HK-2 (cell line): ENCODE measurements at regions not wholly inside any gene's neighbourhood (a gene's known extent, or its start where the extent isn't known, plus 50 kb on each side); places are given as distances from the start of the nearest gene placed in this dataset.
"Not testable (repeated sequence)": the region's sequence is repeated elsewhere in the genome, so short reads cannot be mapped to it uniquely, and the experiment has no call there.

Experiments
- DNase-seq: peaks from one replicate; pipeline ENCODE4 v3.0.0-alpha.2; 2018; ENCODE audit not compliant: unreplicated experiment

GRCh38 chrX:41003506-41004270 is 81.6 kb upstream of the USP9X start:
- no peak for DNase-seq

GRCh38 chrX:41005445-41005992 is 79.7 kb upstream of the USP9X start:
- DNase-seq = no peak

GRCh38 chrX:41009850-41010846 is 75.1 kb upstream of the USP9X start:
- no peak for DNase-seq

GRCh38 chrX:41014776-41015360 is 70.4 kb upstream of the USP9X start:
- no peak for DNase-seq

- DNase-seq = not testable (repeated sequence)
These were observed 67.5 kb upstream of the USP9X start for GRCh38 chrX:41017785-41018184.

- not testable (repeated sequence) for DNase-seq
These were observed 66.7 kb upstream of the USP9X start for GRCh38 chrX:41018391-41019040.

GRCh38 chrX:41019041-41019392 is 66.2 kb upstream of the USP9X start:
- no peak for DNase-seq

GRCh38 chrX:41022566-41022965 is 62.7 kb upstream of the USP9X start:
- DNase-seq = no peak

- no peak for DNase-seq
These were observed 62.1 kb upstream of the USP9X start for GRCh38 chrX:41023098-41023497.

- not testable (repeated sequence) for DNase-seq
These were observed 60.9 kb upstream of the USP9X start for GRCh38 chrX:41024335-41024734.

GRCh38 chrX:41024755-41025154 is 60.5 kb upstream of the USP9X start:
- DNase-seq = no peak

- DNase-seq = no peak
These were observed 59.1 kb upstream of the USP9X start for GRCh38 chrX:41025926-41026701.

- DNase-seq = no peak
These were observed 58.6 kb upstream of the USP9X start for GRCh38 chrX:41026702-41027078.

- DNase-seq = no peak
These were observed 55.9 kb upstream of the USP9X start for GRCh38 chrX:41029332-41029731.

GRCh38 chrX:41031256-41031967 is 53.8 kb upstream of the USP9X start:
- DNase-seq = no peak

GRCh38 chrX:41033299-41033698 is 51.9 kb upstream of the USP9X start:
- DNase-seq = no peak

GRCh38 chrX:41034902-41035301 is 50.3 kb upstream of the USP9X start:
- not testable (repeated sequence) for DNase-seq
